Breast epithelium (tissue), 3 donors: ENCODE measurements at regions not wholly inside any gene's neighbourhood (a gene's known extent, or its start where the extent isn't known, plus 50 kb on each side); places are given as distances from the start of the nearest gene placed in this dataset.

Experiments used
- CTCF ChIP-seq, 3 donors: fragments of 450-650 bp; IDR thresholded peaks; one replicate each; pipeline ENCODE4 v1.5.1; 2016 to 2017; ENCODE audit warnings: antibody characterized with exemption in 3 of 3, mild to moderate bottlenecking in 3 of 3, moderate library complexity in 3 of 3
- POLR2A ChIP-seq: fragments of 450-650 bp; IDR thresholded peaks from one replicate; pipeline ENCODE4 v1.6.1; 2016; ENCODE audit warnings: antibody characterized with exemption, mild to moderate bottlenecking, moderate library complexity

- TF ChIP-seq POLR2A (no peak), CTCF (IDR thresholded peaks at IDR 0.05) (no peak)
These were observed 401.9 kb downstream of the QKI start for GRCh38 chr6:163816441-163816840.
